Endothelial cell of hepatic sinusoid (primary cell): ENCODE measurements at regions not wholly inside any gene's neighbourhood (a gene's known extent, or its start where the extent isn't known, plus 50 kb on each side); places are given as distances from the start of the nearest gene placed in this dataset.
"Not testable (repeated sequence)": the region's sequence is repeated elsewhere in the genome, so short reads cannot be mapped to it uniquely, and the experiment has no call there.

Experiments
- in situ Hi-C: cut with HindIII; loops from 2 replicates; pipeline ENCODE4 v1.10.0; 2017; ENCODE audit warnings: low sequenced_read_pairs

DNA sequence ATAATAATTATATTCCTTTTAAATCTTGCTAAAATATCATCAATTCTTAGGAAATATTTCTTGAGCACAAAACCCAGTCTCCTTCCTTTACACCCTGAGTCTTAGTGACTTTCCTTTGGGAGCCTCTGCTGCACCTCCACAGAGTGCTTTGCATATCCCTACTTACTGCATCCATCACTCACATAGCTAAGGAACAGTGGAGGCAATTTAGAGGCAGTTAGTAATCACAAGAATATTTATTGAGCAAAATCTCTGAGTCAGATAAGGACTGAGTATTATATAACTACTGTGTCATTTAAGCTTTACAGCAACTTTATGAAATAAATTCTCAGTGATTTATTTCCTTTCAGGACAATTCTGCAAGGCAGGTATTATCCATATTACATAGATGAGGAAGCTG is 327.7 kb downstream of the TMX3 start:
- in situ Hi-C loops: no loop called here

DNA sequence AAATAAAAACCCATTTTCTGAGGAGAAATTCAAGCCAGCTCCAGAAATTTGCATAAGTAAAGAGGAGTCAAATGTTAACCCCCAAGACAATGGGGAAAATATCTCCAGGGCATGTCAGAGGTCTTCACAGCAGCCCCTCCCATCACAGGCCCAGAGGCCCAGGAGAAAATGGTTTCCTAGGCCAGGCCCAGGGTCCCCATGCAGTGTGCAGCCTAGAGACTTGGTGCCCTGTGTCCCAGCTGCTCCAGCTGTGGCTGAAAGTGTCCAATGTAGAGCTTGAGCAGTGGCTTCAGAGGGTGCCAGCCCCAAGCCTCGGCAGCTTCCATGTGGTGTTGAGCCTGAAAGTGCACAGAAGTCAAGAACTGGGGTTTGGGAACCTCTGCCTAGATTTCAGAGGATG is 330.9 kb downstream of the TMX3 start:
- in situ Hi-C loops: not testable (repeated sequence)

DNA sequence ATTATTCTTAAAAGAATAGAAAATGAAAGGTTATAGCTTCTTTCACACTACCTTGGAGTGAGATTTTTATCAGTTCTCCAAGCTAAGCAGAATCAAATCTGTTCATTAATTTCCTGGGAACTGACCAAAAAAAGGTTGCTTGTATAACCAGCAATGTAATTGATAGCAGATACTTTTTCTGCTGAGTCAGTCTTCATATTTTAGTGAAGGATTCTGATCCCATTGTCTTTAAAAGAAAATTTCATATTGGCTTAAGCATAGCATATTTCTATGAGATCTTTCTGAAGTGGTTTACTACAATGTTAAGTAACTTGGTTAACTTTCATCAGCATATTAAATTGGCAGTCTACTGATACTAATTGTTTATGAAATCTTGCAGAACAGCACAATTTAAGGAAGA is 338.0 kb downstream of the TMX3 start:
- in situ Hi-C loops: no loop called here

DNA sequence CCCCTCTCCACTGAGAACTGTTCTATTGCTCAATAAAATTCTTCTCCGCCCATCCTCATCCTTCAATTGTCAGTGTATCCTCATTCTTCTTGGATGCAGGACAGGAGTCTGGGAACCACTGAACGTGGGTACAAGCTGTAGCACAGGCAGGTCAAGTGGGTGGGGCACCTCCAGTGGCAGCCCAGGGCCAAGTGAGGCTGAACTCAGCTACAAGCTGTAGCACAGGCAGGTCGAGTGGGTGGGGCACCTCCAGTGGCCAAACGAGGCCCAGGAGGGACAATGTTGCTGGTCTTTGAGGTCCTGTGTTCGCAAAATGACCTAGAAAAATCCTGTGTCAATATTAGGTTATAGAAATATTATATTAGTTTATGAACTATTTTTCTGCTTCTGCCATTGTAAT is 352.0 kb downstream of the TMX3 start:
- in situ Hi-C loops: no loop called here

GRCh38 chr18:68355637-68356036 is 359.3 kb downstream of the TMX3 start:
- in situ Hi-C loops: no loop called here

GRCh38 chr18:68354176-68354575 is 360.7 kb downstream of the TMX3 start:
- in situ Hi-C loops: no loop called here

DNA sequence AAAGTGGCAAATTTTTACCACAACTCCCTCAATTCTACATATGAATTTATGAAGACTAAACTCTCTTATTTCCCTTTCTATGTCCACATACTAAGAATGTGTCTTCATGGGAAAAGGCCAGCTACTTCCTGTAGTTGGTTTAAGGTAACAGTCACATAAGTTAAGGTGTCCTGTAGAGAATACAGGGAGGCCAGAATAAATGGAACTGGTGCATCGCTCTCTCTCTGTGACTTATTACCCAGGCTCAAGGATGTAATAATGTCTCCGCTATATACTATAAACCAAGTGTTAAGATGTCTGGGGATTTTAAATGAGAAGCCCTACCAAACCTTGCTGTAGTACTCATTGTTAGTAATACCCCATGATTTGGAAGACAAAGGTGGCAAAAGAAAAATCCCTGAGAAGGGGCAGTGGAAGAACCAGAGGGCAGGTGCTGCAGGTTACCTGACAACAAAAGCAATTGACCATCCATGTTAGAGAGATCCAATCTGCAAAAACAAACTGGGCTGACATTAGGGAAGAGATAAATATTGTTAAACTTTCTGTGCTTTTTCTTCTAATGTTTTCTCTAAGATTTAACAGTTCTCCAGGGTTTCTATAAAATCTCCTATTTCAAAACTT is 372.8 kb downstream of the TMX3 start:
- in situ Hi-C loops: no loop called here

DNA sequence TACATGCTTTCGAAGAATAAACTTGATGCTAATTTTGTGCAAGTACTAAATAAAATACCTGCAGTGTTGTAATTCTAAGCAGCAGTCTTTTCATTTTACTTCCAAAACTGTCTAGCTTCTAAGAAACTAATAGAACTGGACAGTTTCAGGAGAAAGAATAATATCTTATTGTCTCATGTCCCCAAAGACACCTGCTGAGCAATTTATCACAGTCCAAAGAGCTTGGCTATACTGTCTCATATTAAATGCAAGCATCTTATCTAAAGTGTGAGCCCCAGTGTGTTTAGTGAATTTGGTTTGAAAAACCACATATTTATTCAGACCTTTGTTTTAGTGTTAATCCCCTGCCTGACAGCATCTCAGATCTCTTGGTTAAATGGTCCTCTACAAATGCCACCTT is 374.3 kb downstream of the TMX3 start:
- in situ Hi-C loops: no loop called here

DNA sequence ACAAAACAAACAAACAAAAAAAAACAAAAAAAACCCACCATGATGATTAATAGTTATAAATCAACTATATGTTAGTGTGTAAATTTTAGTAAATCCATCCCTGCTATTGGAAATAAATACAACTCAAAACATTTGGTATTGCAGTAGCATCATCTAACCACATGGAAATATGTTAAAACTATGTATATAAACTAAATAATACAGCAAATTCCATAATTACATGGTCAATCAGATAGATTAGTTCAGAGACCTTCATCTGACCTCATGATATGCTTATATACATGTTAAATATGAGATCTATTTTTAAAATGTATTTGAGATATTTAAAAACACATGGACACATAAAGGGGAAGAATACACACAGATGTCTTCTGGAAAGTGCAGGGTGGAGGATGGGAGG is 384.2 kb downstream of the TMX3 start:
- in situ Hi-C loops: no loop called here

GRCh38 chr18:68323921-68324320 is 391.0 kb downstream of the TMX3 start:
- in situ Hi-C loops: no loop called here

DNA sequence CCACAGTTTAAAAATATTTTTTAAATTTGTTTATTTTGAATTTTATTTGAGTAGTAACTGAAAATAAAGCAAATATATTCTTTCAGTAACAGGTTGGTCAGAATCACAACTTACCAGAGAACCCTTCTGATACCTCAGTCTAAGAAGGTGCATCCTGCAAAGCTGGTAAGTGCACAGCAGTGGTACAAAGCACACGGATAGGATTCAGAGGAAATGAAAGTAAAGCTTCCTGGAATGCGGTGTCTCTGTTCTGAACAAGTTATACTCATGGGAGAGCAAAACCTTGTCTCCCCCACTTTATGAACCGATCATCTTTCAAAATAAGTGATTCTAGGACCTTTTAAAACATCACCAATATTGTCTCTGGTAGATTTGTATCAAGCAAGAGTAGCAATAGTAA is 398.3 kb downstream of the TMX3 start:
- in situ Hi-C loops: no loop called here

DNA sequence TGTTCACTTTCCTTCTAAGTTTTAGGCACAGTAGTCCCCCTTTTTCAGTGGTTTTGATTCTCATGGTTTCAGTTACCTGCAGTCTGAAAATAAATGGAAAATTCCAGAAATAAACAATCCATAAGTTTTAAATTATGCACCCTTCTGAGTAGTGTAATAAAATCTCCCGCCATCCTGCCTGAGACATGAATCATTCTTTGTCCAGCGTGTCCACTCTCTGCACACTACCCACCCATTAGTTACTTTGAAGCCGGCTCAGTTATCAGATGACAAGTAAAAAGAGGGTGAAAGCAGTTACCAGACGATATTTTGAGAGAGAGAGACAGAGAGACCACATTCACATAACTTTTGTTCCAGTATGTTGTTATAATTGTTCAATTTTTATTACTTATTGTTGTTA is 400.5 kb downstream of the TMX3 start:
- in situ Hi-C loops: no loop called here

GRCh38 chr18:68301441-68301840 is 413.5 kb downstream of the TMX3 start:
- in situ Hi-C loops: no loop called here

DNA sequence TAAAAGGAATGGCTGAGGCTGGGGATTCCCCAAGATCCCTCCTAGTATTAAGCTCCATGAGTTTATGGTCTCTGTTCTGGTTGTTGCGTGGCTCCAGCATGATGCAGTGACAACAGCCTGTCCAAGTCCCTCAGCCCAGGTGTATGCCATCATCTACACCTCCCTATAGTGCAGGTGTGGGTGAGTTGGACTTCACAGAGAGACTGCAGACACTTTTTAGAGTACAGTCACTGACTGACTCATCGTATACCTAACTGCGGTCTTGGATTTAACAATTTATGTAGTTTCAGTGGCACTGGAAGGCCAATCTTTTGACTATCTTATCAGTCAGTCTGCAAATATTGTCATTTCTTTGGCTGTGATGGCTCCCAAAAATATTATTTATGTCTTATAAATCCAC is 415.0 kb downstream of the TMX3 start:
- in situ Hi-C loops: no loop called here

DNA sequence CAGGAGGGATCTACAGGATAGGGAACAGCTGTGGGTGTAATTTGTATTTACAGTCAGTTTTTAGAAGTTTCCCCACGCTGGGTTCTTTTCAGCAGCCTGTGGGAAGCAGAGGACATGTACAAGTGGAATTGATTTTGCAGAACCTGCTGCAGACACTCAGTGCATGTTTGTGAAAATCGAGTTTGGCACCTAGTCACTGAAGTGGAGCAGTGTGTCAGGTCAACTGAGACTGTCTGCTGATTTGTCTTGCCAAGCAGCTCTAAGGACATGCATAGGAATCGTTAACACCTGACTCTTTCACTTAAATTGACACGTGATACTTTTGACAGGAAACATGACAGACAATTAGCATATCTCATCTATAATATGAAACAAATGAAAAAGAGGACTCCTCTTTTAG is 416.6 kb downstream of the TMX3 start:
- in situ Hi-C loops: no loop called here

GRCh38 chr18:68288408-68288807 is 426.5 kb downstream of the TMX3 start:
- in situ Hi-C loops: no loop called here

GRCh38 chr18:68284236-68284780 is 430.6 kb downstream of the TMX3 start:
- in situ Hi-C loops: no loop called here

GRCh38 chr18:68283834-68284233 is 431.1 kb downstream of the TMX3 start:
- in situ Hi-C loops: no loop called here

DNA sequence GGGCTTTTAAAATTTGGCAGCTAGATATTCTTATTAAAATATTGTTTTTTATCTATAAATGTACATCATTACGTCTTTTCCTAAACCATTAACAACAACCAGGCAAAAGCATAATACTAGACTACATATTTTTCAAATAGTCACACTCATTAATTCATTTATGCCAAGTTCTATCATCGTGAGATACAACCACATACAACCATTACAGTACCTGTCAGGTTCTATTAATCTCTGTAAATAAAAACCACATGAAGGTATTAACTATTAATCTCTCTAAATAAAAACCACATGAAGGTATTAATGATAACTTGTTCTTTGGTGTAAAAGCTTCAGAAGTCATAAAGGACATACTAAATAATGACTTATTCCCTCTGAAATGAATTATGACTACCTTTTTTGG is 432.7 kb downstream of the TMX3 start:
- in situ Hi-C loops: no loop called here

- in situ Hi-C loops: no loop called here
Measured at GRCh38 chr18:68275616-68276015, 439.3 kb downstream of the TMX3 start.

DNA sequence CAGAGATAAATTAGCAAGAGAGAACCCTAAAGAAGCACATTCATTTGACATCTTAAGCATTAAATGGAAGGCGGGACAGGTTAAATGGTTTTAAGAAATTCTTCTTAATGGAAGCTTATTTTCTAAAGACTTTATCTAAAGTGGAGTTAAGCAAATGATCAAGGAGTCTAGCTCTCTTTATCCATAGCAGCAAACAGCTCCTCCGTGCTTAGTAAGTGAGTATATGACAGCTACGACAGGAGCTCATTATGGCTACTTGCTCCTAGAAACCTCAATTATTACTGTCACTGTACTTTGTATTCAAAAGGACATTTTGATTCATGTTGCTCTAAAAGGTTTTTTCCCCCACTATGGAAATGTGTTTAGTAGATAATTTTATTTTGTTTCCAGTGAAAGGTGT is 444.9 kb downstream of the TMX3 start:
- in situ Hi-C loops: no loop called here

GRCh38 chr18:68267583-68267982 is 447.3 kb downstream of the TMX3 start:
- in situ Hi-C loops: no loop called here

- in situ Hi-C loops: no loop called here
Measured at GRCh38 chr18:68263481-68263880, 451.4 kb downstream of the TMX3 start.
